Cardiac muscle cell (in vitro differentiated cells and primary cell): ENCODE measurements at regions not wholly inside any gene's neighbourhood (a gene's known extent, or its start where the extent isn't known, plus 50 kb on each side); places are given as distances from the start of the nearest gene placed in this dataset.

Experiments
- DNase-seq, 2 donors: peaks; one replicate each; pipeline versions ENCODE4 v3.0.0 to v3.0.0-alpha.2; 2010 to 2017; ENCODE audit warnings: low read depth in 1 of 2, low spot score in 1 of 2
- H3K27ac ChIP-seq: fragments of 200-600 bp; sonication (generic); 2 replicates; pipeline ENCODE4 v1.5.1; 2016
- H3K27me3 ChIP-seq: fragments of 200-600 bp; sonication (generic); 2 replicates; pipeline ENCODE4 v1.6.0; 2016; ENCODE audit warnings: control low read depth
- H3K36me3 ChIP-seq: fragments of 200-600 bp; sonication (generic); 2 replicates; pipeline ENCODE4 v1.5.1; 2016; ENCODE audit warnings: control low read depth
- H3K4me1 ChIP-seq: fragments of 200-600 bp; sonication (generic); 2 replicates; pipeline ENCODE4 v1.8.1; 2017; ENCODE audit warnings: low read depth, mild to moderate bottlenecking, mixed run types
- H3K4me3 ChIP-seq: fragments of 200-600 bp; sonication (generic); 2 replicates; pipeline ENCODE4 v1.5.1; 2016; ENCODE audit warnings: mild to moderate bottlenecking
- H3K9me3 ChIP-seq: fragments of 200-600 bp; sonication (generic); 2 replicates; pipeline ENCODE4 v1.5.1; 2017; ENCODE audit warnings: low read depth, mild to moderate bottlenecking, control low read depth
- CTCF ChIP-seq: IDR thresholded peaks from 2 replicates; pipeline ENCODE4 v1.5.1; 2012; ENCODE audit warnings: low read depth, mild to moderate bottlenecking, low read length

- Histone ChIP-seq H3K9me3 (no peaks in the 10 kb centered on the region), H3K27ac (no peak overlapping the region), H3K4me1 (peaks cover 41% of the 10 kb centered on the region), H3K27me3 (no peaks in the 10 kb centered on the region), H3K36me3 (no peaks in the 10 kb centered on the region), H3K4me3 (no peak overlapping the region)
- no peak for DNase-seq
- TF ChIP-seq CTCF, result no peak
Observed at GRCh38 chr1:30169269-30169668, 554.1 kb downstream of the MATN1 start.

GRCh38 chr1:30166174-30166573 is 557.2 kb downstream of the MATN1 start:
- TF ChIP-seq CTCF, result no peak
- peak overlapping the region; percentile 16 for H3K27ac ChIP-seq
- no peaks in the 10 kb centered on the region for H3K36me3 ChIP-seq
- no peak overlapping the region for H3K4me3 ChIP-seq
- no peaks in the 10 kb centered on the region for H3K27me3 ChIP-seq
- no peaks in the 10 kb centered on the region for H3K9me3 ChIP-seq
- DNase-seq, result peak; percentile 12 to 29
- H3K4me1 ChIP-seq, result peaks cover 17% of the 10 kb centered on the region

- no peak overlapping the region for H3K27ac ChIP-seq
- no peaks in the 10 kb centered on the region for H3K36me3 ChIP-seq
- no peaks in the 10 kb centered on the region for H3K27me3 ChIP-seq
- H3K4me3 ChIP-seq, result no peak overlapping the region
- H3K4me1 ChIP-seq, result peaks cover 15% of the 10 kb centered on the region
- no peak for DNase-seq
- no peaks in the 10 kb centered on the region for H3K9me3 ChIP-seq
- no peak for TF ChIP-seq CTCF
Observed at GRCh38 chr1:30165116-30165515, 558.3 kb downstream of the MATN1 start.

GRCh38 chr1:30164693-30165092 is 558.7 kb downstream of the MATN1 start:
- no peak overlapping the region for H3K27ac ChIP-seq
- no peaks in the 10 kb centered on the region for H3K36me3 ChIP-seq
- DNase-seq, result no peak
- H3K4me1 ChIP-seq, result peaks cover 15% of the 10 kb centered on the region
- H3K9me3 ChIP-seq, result no peaks in the 10 kb centered on the region
- H3K27me3 ChIP-seq, result no peaks in the 10 kb centered on the region
- H3K4me3 ChIP-seq, result no peak overlapping the region
- no peak for TF ChIP-seq CTCF

- no peak overlapping the region for H3K4me3 ChIP-seq
- H3K27ac ChIP-seq, result no peak overlapping the region
- H3K4me1 ChIP-seq, result peaks cover 14% of the 10 kb centered on the region
- TF ChIP-seq CTCF, result no peak
- no peaks in the 10 kb centered on the region for H3K36me3 ChIP-seq
- no peak for DNase-seq
- no peaks in the 10 kb centered on the region for H3K9me3 ChIP-seq
- H3K27me3 ChIP-seq, result no peaks in the 10 kb centered on the region
Observed at GRCh38 chr1:30162565-30162964, 560.8 kb downstream of the MATN1 start.

- Histone ChIP-seq H3K4me1 (peaks cover 12% of the 10 kb centered on the region), H3K9me3 (no peaks in the 10 kb centered on the region), H3K27ac (no peak overlapping the region), H3K27me3 (no peaks in the 10 kb centered on the region), H3K4me3 (no peak overlapping the region), H3K36me3 (no peaks in the 10 kb centered on the region)
- no peak for TF ChIP-seq CTCF
- DNase-seq, result no peak
Observed at GRCh38 chr1:30161953-30162352, 561.4 kb downstream of the MATN1 start.
